ENCODE measurements at regions not wholly inside any gene's neighbourhood (a gene's known extent, or its start where the extent isn't known, plus 50 kb on each side); places are given as distances from the start of the nearest gene placed in this dataset.
"Not testable (repeated sequence)": the region's sequence is repeated elsewhere in the genome, so short reads cannot be mapped to it uniquely, and the experiment has no call there.

DNA sequence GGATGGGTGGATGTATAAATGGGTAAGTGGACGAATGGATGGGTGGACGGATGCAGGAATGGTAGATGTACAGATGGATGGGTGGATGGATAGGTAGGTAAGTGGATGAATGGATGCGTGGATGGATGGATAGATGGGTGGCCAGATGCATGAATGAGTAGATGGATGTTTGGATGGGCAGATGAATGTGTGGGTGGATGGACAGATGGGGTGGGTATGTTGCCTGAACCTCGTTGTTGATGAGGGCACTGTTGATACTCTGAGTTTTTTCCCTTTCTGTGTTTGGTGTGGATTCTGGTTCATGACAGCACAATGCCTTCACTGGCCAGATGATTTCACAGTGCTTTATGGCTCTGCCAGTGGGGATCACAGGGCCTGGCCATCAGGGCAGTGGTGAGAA is 208.3 kb downstream of the NPIPB11 start:
- TF ChIP-seq, protein P1, sequence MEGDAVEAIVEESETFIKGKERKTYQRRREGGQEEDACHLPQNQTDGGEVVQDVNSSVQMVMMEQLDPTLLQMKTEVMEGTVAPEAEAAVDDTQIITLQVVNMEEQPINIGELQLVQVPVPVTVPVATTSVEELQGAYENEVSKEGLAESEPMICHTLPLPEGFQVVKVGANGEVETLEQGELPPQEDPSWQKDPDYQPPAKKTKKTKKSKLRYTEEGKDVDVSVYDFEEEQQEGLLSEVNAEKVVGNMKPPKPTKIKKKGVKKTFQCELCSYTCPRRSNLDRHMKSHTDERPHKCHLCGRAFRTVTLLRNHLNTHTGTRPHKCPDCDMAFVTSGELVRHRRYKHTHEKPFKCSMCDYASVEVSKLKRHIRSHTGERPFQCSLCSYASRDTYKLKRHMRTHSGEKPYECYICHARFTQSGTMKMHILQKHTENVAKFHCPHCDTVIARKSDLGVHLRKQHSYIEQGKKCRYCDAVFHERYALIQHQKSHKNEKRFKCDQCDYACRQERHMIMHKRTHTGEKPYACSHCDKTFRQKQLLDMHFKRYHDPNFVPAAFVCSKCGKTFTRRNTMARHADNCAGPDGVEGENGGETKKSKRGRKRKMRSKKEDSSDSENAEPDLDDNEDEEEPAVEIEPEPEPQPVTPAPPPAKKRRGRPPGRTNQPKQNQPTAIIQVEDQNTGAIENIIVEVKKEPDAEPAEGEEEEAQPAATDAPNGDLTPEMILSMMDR (IDR thresholded peaks at IDR 0.05; ENCODE audit: insufficient read depth, low read length, poor library complexity, severe bottlenecking), result no peak
- H3K36me3 ChIP-seq (ENCODE audit: control insufficient read depth, insufficient read depth, low read length), result no peaks in the 10 kb centered on the region
- no peak for DNase-seq (ENCODE audit: extremely low read depth, insufficient read length)
- no peaks in the 10 kb centered on the region for H3K27me3 ChIP-seq (replicated peaks; ENCODE audit: control insufficient read depth, insufficient read depth, low read length)
- H3K4me3 ChIP-seq (replicated peaks; ENCODE audit: low read depth, low read length), result no peak overlapping the region

DNA sequence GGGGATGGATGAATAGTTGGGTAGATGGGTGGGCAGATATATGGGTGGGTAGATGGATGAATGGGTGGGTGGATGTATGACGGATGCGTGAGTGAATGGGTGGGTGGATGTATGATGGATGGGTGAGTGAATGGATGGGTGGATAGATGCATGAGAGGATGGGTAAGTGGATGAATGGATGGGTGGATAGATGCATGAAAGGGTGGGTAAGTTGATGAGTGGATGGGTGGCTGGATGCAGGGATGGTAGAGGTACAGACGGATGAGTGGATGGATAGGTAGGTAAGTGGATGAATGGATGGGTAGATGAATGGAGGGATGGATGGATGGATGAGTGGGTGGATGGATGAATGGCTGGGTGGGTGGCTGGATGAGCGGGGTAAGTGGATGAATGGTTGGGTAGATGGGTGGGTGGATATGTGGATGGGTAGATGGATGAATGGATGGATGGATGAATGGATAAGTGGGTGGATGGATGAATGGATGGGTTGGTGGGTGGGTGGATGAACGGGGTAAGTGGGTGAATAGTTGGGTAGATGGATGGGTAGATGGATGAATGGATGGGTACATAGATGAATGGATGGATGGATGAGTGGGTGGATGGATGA is 208.9 kb downstream of the NPIPB11 start:
- not testable (repeated sequence) for H3K36me3 ChIP-seq (ENCODE audit: control insufficient read depth, insufficient read depth, low read length); H3K27me3 ChIP-seq (replicated peaks; ENCODE audit: control insufficient read depth, insufficient read depth, low read length)

DNA sequence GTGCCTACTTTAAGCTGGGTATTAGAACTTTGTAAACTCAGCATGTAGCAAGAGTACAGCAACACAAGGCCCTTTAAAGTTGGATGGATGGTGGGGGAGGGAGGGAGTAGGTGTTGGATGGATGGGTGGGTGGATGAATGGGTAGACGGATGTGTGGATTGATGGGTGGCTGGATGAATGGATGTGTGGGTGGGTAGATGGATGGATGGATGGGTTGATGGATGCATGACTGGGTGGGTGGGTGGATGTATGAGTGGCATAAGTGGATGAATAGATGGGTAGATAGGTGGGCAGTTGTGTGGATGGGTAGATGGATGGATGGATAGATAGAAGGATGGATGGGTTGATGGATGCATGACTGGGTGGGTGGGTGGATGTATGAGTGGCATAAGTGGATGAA is 209.8 kb downstream of the NPIPB11 start:
- not testable (repeated sequence) for H3K4me3 ChIP-seq (replicated peaks; ENCODE audit: low read depth, low read length); H3K36me3 ChIP-seq (ENCODE audit: control insufficient read depth, insufficient read depth, low read length); H3K27me3 ChIP-seq (replicated peaks; ENCODE audit: control insufficient read depth, insufficient read depth, low read length); DNase-seq (ENCODE audit: extremely low read depth, insufficient read length)

More for the DNA sequence above, 208.9 kb downstream of the NPIPB11 start:
- DNase-seq (ENCODE audit: extremely low read depth, insufficient read length); H3K4me3 ChIP-seq (replicated peaks; ENCODE audit: low read depth, low read length): not testable (repeated sequence)

DNA sequence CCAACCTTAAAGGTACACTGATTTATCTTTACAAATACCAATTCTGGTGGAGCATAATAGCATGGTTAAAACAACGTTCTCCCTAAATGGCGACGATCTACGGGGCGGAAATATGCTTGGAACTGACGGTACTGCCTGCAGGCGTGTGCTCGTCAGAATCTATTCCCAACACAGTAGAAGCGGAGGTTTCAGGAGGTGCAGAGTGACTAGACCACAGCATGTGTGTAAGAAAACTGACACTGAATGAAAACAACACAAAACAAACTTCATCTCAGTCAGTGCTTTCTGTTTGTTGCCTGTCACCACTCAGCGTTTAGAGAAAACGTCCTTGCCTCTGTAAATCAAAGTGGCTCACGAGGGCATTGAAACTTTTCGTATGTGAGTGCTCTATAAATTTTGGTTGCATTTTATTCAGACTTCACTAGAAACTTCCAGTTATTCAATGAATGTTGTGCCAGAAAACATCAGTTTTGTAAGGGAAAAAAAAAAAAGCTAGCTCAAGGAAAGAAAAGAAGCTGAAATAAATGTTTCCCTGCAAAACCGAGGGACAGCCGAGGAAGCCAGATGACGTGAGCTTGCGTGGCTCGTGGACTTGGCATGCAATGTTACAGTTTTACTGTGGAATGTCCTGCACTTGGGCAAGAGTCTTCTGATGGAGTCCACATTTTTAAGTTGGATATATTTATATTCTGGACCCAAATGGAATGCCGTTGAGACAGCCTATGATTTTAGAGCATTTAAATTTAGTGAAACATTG is 210.4 kb downstream of the LAT start:
- H3K36me3 ChIP-seq (ENCODE audit: control insufficient read depth, insufficient read depth, low read length); H3K27me3 ChIP-seq (replicated peaks; ENCODE audit: control insufficient read depth, insufficient read depth, low read length); H3K4me3 ChIP-seq (replicated peaks; ENCODE audit: low read depth, low read length); DNase-seq (ENCODE audit: extremely low read depth, insufficient read length): not testable (repeated sequence)

DNA sequence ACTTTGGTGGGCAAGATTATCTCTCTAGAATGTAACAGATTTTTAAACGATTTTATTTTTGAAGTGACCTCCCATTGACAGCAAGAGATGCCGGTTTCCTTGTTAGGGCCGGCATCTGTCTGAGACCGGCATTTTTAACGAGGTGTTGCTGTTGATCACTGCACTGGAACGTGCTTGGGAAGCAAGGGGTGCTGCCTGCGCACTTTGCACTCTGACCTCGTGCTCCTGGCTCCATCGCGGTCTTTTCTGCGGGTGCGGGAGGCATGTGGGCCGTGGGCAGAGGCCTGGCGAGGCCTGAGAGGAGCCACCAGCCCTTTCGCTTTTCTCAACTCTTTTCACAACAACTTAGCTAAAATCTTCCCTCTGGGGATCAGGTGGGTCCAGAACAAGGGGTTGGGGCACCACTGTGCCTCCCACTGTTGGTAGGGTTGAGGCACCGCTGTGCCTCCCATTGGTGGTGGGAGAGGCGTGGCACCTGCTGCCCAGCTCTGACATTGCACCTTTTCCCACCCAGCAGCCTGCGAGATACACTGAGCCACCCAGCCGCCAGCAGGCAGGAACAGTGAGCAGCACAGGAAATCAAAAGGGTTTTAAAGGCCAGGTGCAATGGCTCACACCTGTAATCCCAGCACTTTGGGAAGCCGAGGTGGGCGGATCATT is 209.5 kb downstream of the LAT start:
- H3K36me3 ChIP-seq (ENCODE audit: control insufficient read depth, insufficient read depth, low read length); H3K27me3 ChIP-seq (replicated peaks; ENCODE audit: control insufficient read depth, insufficient read depth, low read length); DNase-seq (ENCODE audit: extremely low read depth, insufficient read length); H3K4me3 ChIP-seq (replicated peaks; ENCODE audit: low read depth, low read length): not testable (repeated sequence)

DNA sequence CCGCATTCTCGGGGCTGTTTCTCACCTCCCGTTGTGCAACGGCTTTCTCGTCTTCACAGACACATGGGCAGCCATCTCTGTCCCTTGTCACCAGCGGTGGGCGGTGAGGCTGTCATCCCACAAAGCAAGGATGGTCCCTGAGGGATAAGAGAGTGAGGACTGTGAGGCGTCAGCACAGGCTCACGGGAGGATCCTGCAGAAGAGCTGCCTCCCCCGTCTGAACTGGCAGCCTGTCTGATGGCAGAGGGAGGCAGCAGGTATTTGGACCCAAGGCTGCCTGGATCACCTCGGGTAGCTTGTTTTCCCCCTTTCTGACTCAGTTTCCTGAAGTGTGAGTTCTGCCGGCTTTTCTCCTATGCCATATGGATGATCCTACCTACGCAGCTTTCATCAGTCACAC is 208.8 kb downstream of the LAT start:
- not testable (repeated sequence) for H3K27me3 ChIP-seq (replicated peaks; ENCODE audit: control insufficient read depth, insufficient read depth, low read length); DNase-seq (ENCODE audit: extremely low read depth, insufficient read length); H3K36me3 ChIP-seq (ENCODE audit: control insufficient read depth, insufficient read depth, low read length); H3K4me3 ChIP-seq (replicated peaks; ENCODE audit: low read depth, low read length)

DNA sequence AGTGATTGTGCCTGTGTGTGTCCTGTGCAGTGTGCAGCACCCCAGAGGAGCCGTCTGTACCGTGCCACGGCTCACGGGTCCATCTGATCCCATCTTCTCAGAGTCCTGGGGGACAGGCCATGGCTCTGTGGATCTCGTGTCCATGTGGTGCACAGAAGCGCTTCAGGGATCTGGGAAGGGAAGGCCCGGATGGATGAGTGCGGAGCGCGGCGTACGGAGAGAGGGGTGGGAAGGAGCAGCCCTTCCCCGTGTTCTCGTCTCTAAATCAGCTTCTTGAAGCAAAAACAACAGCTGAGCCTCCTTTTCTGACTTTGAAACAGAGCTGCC is 208.4 kb downstream of the LAT start:
- not testable (repeated sequence) for H3K36me3 ChIP-seq (ENCODE audit: control insufficient read depth, insufficient read depth, low read length); H3K27me3 ChIP-seq (replicated peaks; ENCODE audit: control insufficient read depth, insufficient read depth, low read length); DNase-seq (ENCODE audit: extremely low read depth, insufficient read length); H3K4me3 ChIP-seq (replicated peaks; ENCODE audit: low read depth, low read length)

DNA sequence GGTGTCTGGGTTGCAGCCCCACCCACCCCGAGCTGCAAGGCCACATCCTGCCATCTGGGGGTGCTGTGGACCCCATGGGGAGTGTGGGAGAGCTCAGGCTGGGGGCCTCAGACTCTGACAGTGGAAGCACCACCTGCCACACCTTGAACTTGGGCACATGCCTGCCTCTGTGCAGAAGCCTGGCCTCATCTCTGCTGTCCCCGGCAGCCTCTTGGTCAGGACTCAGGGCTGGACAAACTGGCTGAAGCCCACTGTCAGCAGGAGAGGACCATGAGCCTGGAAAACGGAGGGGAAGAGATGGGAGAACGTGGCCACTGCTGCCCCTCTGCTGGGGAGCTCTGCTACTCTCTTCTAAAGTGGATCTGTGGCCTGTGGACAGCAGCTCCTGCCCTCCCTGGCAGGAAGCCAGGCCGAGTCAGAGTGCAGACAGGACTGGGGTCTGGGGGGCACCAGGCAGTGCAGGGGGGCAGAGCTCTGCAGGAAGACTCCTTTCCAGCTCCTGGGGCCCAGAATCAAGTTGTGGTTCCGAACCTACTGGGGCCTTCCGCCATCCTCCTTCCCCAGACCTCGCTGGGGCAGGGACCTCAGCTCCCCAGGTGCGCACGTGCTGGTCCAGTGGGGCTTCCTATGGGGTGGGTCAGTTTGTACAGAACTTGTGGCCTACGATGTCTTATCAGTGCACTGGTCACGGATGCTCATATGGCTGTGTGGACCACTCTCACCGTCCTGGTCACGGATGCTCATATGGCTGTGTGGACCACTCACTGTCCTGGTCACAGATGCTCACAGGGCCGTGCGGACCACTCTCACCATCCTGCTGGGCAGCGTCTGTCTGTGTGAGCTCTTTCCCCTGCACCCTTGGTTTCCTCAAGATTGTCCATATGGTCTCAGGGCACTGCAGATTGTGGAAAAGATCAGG is 207.7 kb downstream of the LAT start:
- TF ChIP-seq, protein P1 (IDR thresholded peaks at IDR 0.05; ENCODE audit: insufficient read depth, low read length, poor library complexity, severe bottlenecking), result peak; percentile 32
- no peak for DNase-seq (ENCODE audit: extremely low read depth, insufficient read length)
- Histone ChIP-seq H3K27me3 (replicated peaks; ENCODE audit: control insufficient read depth, insufficient read depth, low read length) (no peaks in the 10 kb centered on the region), H3K36me3 (ENCODE audit: control insufficient read depth, insufficient read depth, low read length) (no peaks in the 10 kb centered on the region), H3K4me3 (replicated peaks; ENCODE audit: low read depth, low read length) (no peak overlapping the region)

DNA sequence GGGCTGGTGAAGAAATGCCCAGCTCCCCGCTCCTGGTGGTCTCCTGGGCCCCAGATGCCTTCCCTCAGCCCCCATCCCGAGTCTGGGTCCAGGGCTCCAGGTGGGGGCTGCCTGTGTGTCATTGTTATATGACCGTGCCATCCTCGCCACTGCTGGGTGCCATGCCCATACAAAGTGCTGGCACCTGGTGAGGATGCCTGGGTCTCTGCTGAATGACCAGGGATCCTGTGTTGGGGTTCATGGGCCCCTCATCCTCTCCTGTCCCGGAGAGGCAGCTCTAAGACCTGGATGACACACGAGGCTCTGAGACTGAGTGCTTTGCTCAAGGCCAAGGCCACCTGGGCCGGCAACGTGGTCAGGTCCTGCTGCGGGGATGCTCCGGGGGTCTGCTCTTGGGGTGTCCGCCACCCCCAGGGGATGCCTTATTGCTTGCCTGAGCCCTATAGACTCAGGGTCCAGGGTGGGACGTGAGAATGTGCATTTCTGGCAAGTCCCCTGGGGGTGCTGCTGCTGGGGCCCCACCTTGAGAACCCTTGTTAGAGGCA is 206.9 kb downstream of the LAT start:
- H3K36me3 ChIP-seq (ENCODE audit: control insufficient read depth, insufficient read depth, low read length); DNase-seq (ENCODE audit: extremely low read depth, insufficient read length); H3K4me3 ChIP-seq (replicated peaks; ENCODE audit: low read depth, low read length); H3K27me3 ChIP-seq (replicated peaks; ENCODE audit: control insufficient read depth, insufficient read depth, low read length): not testable (repeated sequence)

DNA sequence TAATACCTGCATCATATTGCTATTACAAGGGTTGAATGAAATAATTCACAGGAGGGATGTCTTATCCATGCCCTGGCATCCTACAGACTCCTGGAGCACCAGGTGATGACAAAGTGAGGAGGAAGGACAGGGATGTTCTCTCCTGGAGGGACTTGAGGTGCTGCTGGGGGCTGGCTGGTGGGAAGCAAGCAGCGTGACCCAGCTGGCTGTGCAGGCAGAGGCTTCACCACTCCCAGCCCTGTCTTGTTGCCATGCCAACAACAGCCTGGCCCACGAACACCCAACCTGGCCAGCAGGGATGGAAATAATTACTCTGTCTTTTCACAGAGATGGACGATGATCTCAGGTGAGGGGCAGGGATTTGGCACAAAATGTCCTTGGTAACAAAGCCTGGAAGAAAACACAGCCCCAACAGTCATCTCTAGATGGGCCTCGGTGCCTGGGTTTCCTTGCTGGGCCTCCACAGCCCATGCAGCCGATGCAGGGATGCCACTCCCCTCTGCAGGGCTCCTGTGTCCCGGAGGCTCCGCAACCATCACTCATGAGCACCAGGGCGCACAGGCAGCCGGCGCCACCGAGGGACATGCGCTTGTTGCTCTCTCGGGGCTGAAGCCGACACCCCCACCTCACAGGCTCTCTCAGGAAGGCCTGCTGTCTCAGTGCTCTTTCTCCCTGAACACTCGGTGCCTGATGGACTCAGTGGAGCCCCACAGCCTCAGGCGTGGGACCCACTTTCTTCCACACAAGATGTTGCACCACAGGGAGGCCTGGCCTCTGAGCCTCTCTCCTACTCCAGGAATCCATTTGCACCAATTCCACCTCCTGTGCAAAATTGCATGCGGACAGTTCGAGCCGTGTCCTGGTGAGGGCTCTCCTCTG is 205.9 kb downstream of the LAT start:
- H3K36me3 ChIP-seq (ENCODE audit: control insufficient read depth, insufficient read depth, low read length); DNase-seq (ENCODE audit: extremely low read depth, insufficient read length); H3K27me3 ChIP-seq (replicated peaks; ENCODE audit: control insufficient read depth, insufficient read depth, low read length); H3K4me3 ChIP-seq (replicated peaks; ENCODE audit: low read depth, low read length): not testable (repeated sequence)

DNA sequence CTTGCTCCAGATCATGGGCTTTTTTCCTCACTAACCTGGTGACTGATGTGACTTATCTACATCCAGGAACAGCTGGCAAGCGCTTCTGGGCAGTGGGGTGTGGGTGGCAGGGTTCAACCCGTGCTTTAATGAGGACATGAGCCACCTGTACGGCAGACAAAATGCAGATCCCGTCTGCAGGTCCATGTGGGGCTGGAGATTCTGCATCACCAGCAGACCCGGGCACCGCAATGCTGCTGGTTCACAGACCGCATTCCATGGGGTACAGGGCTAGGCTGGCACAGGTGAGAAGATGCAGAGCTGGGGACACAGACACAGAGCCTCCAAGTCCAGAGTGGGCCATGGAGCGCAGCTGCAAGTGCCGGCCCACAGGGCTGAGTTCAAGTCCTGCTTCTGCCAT is 204.0 kb downstream of the LAT start:
- not testable (repeated sequence) for H3K27me3 ChIP-seq (replicated peaks; ENCODE audit: control insufficient read depth, insufficient read depth, low read length); H3K36me3 ChIP-seq (ENCODE audit: control insufficient read depth, insufficient read depth, low read length); DNase-seq (ENCODE audit: extremely low read depth, insufficient read length); H3K4me3 ChIP-seq (replicated peaks; ENCODE audit: low read depth, low read length)
